BJ (cell line): ENCODE measurements at regions not wholly inside any gene's neighbourhood (a gene's known extent, or its start where the extent isn't known, plus 50 kb on each side); places are given as distances from the start of the nearest gene placed in this dataset.

ENCODE experiments used
- CTCF ChIA-PET: fragments of 350-600 bp; formaldehyde crosslinking; extraction: SDS; loops from one replicate; lab custom pipeline; 2021; ENCODE audit warnings: antibody characterized with exemption, inconsistent platforms; lab: Yijun Ruan, JAX
- POLR2A ChIA-PET: fragments of 300-600 bp; sonication (Branson Sonifier 250); formaldehyde crosslinking; extraction: SDS; loops from one replicate; lab custom pipeline; 2021; ENCODE audit warnings: antibody characterized with exemption; lab: Charles Lee
- DNase-seq: peaks from one replicate; pipeline ENCODE4 v3.0.0-alpha.2; 2011; ENCODE audit warnings: low read depth
- H3K27me3 ChIP-seq: 2 replicates; pipeline ENCODE4 v1.6.0; 2011; ENCODE audit warnings: low read length; ENCODE audit not compliant: control insufficient read depth, insufficient read depth
- H3K36me3 ChIP-seq: 2 replicates; pipeline ENCODE4 v1.5.1; 2011; ENCODE audit warnings: low read length; ENCODE audit not compliant: control insufficient read depth, insufficient read depth
- H3K4me3 ChIP-seq: 2 replicates; pipeline ENCODE4 v1.5.1; 2011; ENCODE audit warnings: low read depth, mild to moderate bottlenecking, control low read depth, low read length
- TF ChIP-seq, protein P1 (sequence below): IDR thresholded peaks from 2 replicates; pipeline ENCODE4 v1.5.1; 2011; ENCODE audit warnings: low read depth, mild to moderate bottlenecking, control low read depth, inconsistent platforms, low read length, moderate library complexity; ENCODE audit not compliant: insufficient read depth

GRCh38 chr9:25556540-25556939 lies 121.7 kb downstream of the TUSC1 start:
- Histone ChIP-seq H3K4me3 (no peak overlapping the region), H3K27me3 (no peaks in the 10 kb centered on the region), H3K36me3 (no peaks in the 10 kb centered on the region)
- CTCF ChIA-PET: no interaction called here
- DNase-seq: no peak
- TF ChIP-seq, protein P1, sequence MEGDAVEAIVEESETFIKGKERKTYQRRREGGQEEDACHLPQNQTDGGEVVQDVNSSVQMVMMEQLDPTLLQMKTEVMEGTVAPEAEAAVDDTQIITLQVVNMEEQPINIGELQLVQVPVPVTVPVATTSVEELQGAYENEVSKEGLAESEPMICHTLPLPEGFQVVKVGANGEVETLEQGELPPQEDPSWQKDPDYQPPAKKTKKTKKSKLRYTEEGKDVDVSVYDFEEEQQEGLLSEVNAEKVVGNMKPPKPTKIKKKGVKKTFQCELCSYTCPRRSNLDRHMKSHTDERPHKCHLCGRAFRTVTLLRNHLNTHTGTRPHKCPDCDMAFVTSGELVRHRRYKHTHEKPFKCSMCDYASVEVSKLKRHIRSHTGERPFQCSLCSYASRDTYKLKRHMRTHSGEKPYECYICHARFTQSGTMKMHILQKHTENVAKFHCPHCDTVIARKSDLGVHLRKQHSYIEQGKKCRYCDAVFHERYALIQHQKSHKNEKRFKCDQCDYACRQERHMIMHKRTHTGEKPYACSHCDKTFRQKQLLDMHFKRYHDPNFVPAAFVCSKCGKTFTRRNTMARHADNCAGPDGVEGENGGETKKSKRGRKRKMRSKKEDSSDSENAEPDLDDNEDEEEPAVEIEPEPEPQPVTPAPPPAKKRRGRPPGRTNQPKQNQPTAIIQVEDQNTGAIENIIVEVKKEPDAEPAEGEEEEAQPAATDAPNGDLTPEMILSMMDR: no peak
- POLR2A ChIA-PET: no interaction called here

GRCh38 chr9:25548847-25549246 lies 129.4 kb downstream of the TUSC1 start:
- ChIA-PET POLR2A (no interaction called here), CTCF (no interaction called here)
- H3K27me3 ChIP-seq: no peaks in the 10 kb centered on the region
- no peaks in the 10 kb centered on the region for H3K36me3 ChIP-seq
- TF ChIP-seq, protein P1: no peak
- no peak for DNase-seq
- no peak overlapping the region for H3K4me3 ChIP-seq

- no peak overlapping the region for H3K4me3 ChIP-seq
- ChIA-PET POLR2A (no interaction called here), CTCF (interaction anchor here (0.7 kb wide), 1 partner anchor 121 kb away, joined by 3 read pairs; no protein-coding TSS in a partner anchor)
- TF ChIP-seq, protein P1: no peak
- no peaks in the 10 kb centered on the region for H3K27me3 ChIP-seq
- DNase-seq: no peak
- no peaks in the 10 kb centered on the region for H3K36me3 ChIP-seq
Measured at GRCh38 chr9:25543806-25544205, 134.4 kb downstream of the TUSC1 start.

DNA sequence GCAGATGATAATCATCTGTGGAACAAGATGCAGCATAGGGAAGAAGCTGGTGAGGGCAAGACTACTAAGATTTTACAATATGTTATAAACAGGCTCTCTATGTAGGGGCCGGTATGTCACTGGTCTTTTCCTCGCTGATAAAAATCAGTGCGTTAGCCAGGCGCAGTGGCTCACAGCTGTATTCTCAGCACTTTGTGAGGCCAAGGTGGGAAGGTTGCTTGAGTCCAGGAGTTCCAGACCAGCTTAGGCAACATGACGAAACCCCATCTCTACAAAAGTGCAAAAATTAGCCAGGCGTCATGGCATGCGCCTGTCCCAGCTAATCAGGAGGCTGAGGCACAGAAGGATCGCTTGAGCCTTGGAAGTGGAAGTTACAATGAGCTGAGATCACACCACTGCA lies 135.9 kb downstream of the TUSC1 start:
- ChIA-PET POLR2A (no interaction called here), CTCF (no interaction called here)
- Histone ChIP-seq H3K27me3 (no peaks in the 10 kb centered on the region), H3K4me3 (no peak overlapping the region), H3K36me3 (no peaks in the 10 kb centered on the region)
- DNase-seq: no peak
- TF ChIP-seq, protein P1: no peak

- Histone ChIP-seq H3K36me3 (no peaks in the 10 kb centered on the region), H3K27me3 (no peaks in the 10 kb centered on the region), H3K4me3 (no peak overlapping the region)
- no peak for DNase-seq
- ChIA-PET POLR2A (no interaction called here), CTCF (no interaction called here)
- TF ChIP-seq, protein P1: no peak
Measured at GRCh38 chr9:25537808-25538207, 140.4 kb downstream of the TUSC1 start.
